Spinal cord (tissue), 9 donors: ENCODE measurements at regions not wholly inside any gene's neighbourhood (a gene's known extent, or its start where the extent isn't known, plus 50 kb on each side); places are given as distances from the start of the nearest gene placed in this dataset.
"Not testable (repeated sequence)": the region's sequence is repeated elsewhere in the genome, so short reads cannot be mapped to it uniquely, and the experiment has no call there.

Source experiments
- DNase-seq, 6 donors: peaks; one replicate each; pipeline versions ENCODE4 v3.0.0 to v3.0.0-alpha.2; 2013 to 2015; ENCODE audit warnings: low spot score in 6 of 6, low read depth in 4 of 6
- H3K27ac ChIP-seq: one replicate; pipeline ENCODE4 v1.5.1; 2013; ENCODE audit warnings: low read depth, low read length, control low read depth
- H3K27me3 ChIP-seq: one replicate; pipeline ENCODE4 v1.6.1; 2013; ENCODE audit warnings: low read length; ENCODE audit not compliant: control insufficient read depth, insufficient read depth
- H3K36me3 ChIP-seq: one replicate; pipeline ENCODE4 v1.6.1; 2013; ENCODE audit warnings: low read length; ENCODE audit not compliant: control insufficient read depth, insufficient read depth
- H3K4me1 ChIP-seq: one replicate; pipeline ENCODE4 v1.6.1; 2013; ENCODE audit warnings: low read length; ENCODE audit not compliant: control insufficient read depth, insufficient read depth
- H3K4me3 ChIP-seq: one replicate; pipeline ENCODE4 v1.5.1; 2013; ENCODE audit warnings: low read depth, low read length, control low read depth
- H3K9me3 ChIP-seq: one replicate; pipeline ENCODE4 v1.6.1; 2013; ENCODE audit warnings: low read length; ENCODE audit not compliant: control insufficient read depth, insufficient read depth
- WGBS: methylation state at CpG from one replicate; pipeline ENCODE4 v1.1.5; 2013; ENCODE audit warnings: missing lambda C conversion rate; ENCODE audit not compliant: insufficient coverage; 5-methylcytosine and 5-hydroxymethylcytosine counted together
- donor health status: healthy.

GRCh38 chr9:135356021-135356420 lies 123.6 kb upstream of the PPP1R26 start:
- Histone ChIP-seq H3K27me3 (no peaks in the 10 kb centered on the region), H3K4me1 (peaks cover 25% of the 10 kb centered on the region), H3K27ac (no peak overlapping the region), H3K4me3 (no peak overlapping the region), H3K9me3 (no peaks in the 10 kb centered on the region), H3K36me3 (no peaks in the 10 kb centered on the region)
- DNase-seq = no peak
- WGBS = 88% methylated on average over 22 of the region's 26 CpGs

GRCh38 chr9:135356796-135357195 lies 122.8 kb upstream of the PPP1R26 start:
- no peaks in the 10 kb centered on the region for H3K27me3 ChIP-seq
- H3K4me3 ChIP-seq = no peak overlapping the region
- DNase-seq = no peak
- WGBS = 82% methylated on average over 5 of the region's 5 CpGs
- H3K36me3 ChIP-seq = no peaks in the 10 kb centered on the region
- no peaks in the 10 kb centered on the region for H3K9me3 ChIP-seq
- peaks cover 25% of the 10 kb centered on the region for H3K4me1 ChIP-seq
- no peak overlapping the region for H3K27ac ChIP-seq

- no peak overlapping the region for H3K4me3 ChIP-seq
- H3K9me3 ChIP-seq = no peaks in the 10 kb centered on the region
- peaks cover 20% of the 10 kb centered on the region for H3K4me1 ChIP-seq
- no peaks in the 10 kb centered on the region for H3K27me3 ChIP-seq
- WGBS = 56% methylated on average over 12 of the region's 24 CpGs
- H3K36me3 ChIP-seq = no peaks in the 10 kb centered on the region
- H3K27ac ChIP-seq = no peak overlapping the region
- peak in 1 of 6 donors; percentile 71 for DNase-seq
These were observed 121.6 kb upstream of the PPP1R26 start for GRCh38 chr9:135357863-135358551.

- H3K27me3 ChIP-seq = no peaks in the 10 kb centered on the region
- H3K36me3 ChIP-seq = no peaks in the 10 kb centered on the region
- no peak for DNase-seq
- H3K9me3 ChIP-seq = no peaks in the 10 kb centered on the region
- 80% methylated on average over 13 of the region's 13 CpGs for WGBS
- no peak overlapping the region for H3K27ac ChIP-seq
- H3K4me3 ChIP-seq = no peak overlapping the region
- H3K4me1 ChIP-seq = peaks cover 17% of the 10 kb centered on the region
These were observed 121.0 kb upstream of the PPP1R26 start for GRCh38 chr9:135358552-135358940.

GRCh38 chr9:135359764-135360163 lies 119.8 kb upstream of the PPP1R26 start:
- DNase-seq = no peak
- H3K27me3 ChIP-seq = no peaks in the 10 kb centered on the region
- H3K9me3 ChIP-seq = no peaks in the 10 kb centered on the region
- WGBS = 98% methylated on average over 5 of the region's 5 CpGs
- H3K27ac ChIP-seq = no peak overlapping the region
- peaks cover 19% of the 10 kb centered on the region for H3K4me1 ChIP-seq
- H3K36me3 ChIP-seq = no peaks in the 10 kb centered on the region
- H3K4me3 ChIP-seq = no peak overlapping the region

- 84% methylated on average over 4 of the region's 7 CpGs for WGBS
- Histone ChIP-seq H3K9me3 (no peaks in the 10 kb centered on the region), H3K36me3 (no peaks in the 10 kb centered on the region)
These were observed 119.0 kb upstream of the PPP1R26 start for GRCh38 chr9:135360617-135361016.

GRCh38 chr9:135361668-135362067 lies 117.9 kb upstream of the PPP1R26 start:
- not testable (repeated sequence) for H3K27ac ChIP-seq, H3K36me3 ChIP-seq, DNase-seq, H3K9me3 ChIP-seq, H3K4me3 ChIP-seq, H3K27me3 ChIP-seq
- H3K4me1 ChIP-seq = peaks cover 14% of the 10 kb centered on the region

More at GRCh38 chr9:135360617-135361016, 119.0 kb upstream of the PPP1R26 start:
- Histone ChIP-seq H3K4me1 (peaks cover 19% of the 10 kb centered on the region), H3K27ac (no peak overlapping the region), H3K27me3 (no peaks in the 10 kb centered on the region), H3K4me3 (no peak overlapping the region)
- DNase-seq = no peak

- no peaks in the 10 kb centered on the region for H3K36me3 ChIP-seq
- no peaks in the 10 kb centered on the region for H3K9me3 ChIP-seq
- no peak overlapping the region for H3K27ac ChIP-seq
- no peaks in the 10 kb centered on the region for H3K27me3 ChIP-seq
- 77% methylated on average over 5 of the region's 7 CpGs for WGBS
- H3K4me1 ChIP-seq = peaks cover 6% of the 10 kb centered on the region
- H3K4me3 ChIP-seq = no peak overlapping the region
- DNase-seq = no peak
These were observed 116.0 kb upstream of the PPP1R26 start for GRCh38 chr9:135363596-135363995.

GRCh38 chr9:135365013-135365768 lies 114.4 kb upstream of the PPP1R26 start:
- 59% methylated on average over 10 of the region's 10 CpGs for WGBS
- H3K27ac ChIP-seq = no peak overlapping the region
- H3K27me3 ChIP-seq = no peaks in the 10 kb centered on the region
- DNase-seq = no peak
- H3K4me1 ChIP-seq = peaks cover 6% of the 10 kb centered on the region
- no peak overlapping the region for H3K4me3 ChIP-seq
- H3K36me3 ChIP-seq = no peaks in the 10 kb centered on the region
- H3K9me3 ChIP-seq = no peaks in the 10 kb centered on the region

- WGBS = 82% methylated on average over 3 of the region's 3 CpGs
- Histone ChIP-seq H3K27me3 (no peaks in the 10 kb centered on the region), H3K4me1 (peaks cover 15% of the 10 kb centered on the region), H3K9me3 (no peaks in the 10 kb centered on the region), H3K36me3 (no peaks in the 10 kb centered on the region), H3K4me3 (no peak overlapping the region), H3K27ac (no peak overlapping the region)
- DNase-seq = no peak
These were observed 113.5 kb upstream of the PPP1R26 start for GRCh38 chr9:135366104-135366503.
